Vagina (tissue), 2 donors: ENCODE measurements at regions not wholly inside any gene's neighbourhood (a gene's known extent, or its start where the extent isn't known, plus 50 kb on each side); places are given as distances from the start of the nearest gene placed in this dataset.
"Not testable (repeated sequence)": the region's sequence is repeated elsewhere in the genome, so short reads cannot be mapped to it uniquely, and the experiment has no call there.

ENCODE experiments used
- CTCF ChIP-seq, 3 experiments: fragments of 450-650 bp in 2 of 3; fragments of 200-600 bp in 1 of 3; sonication (generic) in 1 of 3; IDR thresholded peaks; one replicate each; pipeline ENCODE4 v1.5.1; 2017 to 2019; ENCODE audit warnings: antibody characterized with exemption in 3 of 3, mild to moderate bottlenecking in 2 of 3, moderate library complexity in 2 of 3
- POLR2A ChIP-seq, 2 donors: fragments of 450-650 bp; IDR thresholded peaks; one replicate each; pipeline ENCODE4 v1.6.1; 2017; ENCODE audit warnings: antibody characterized with exemption in 2 of 2, mild to moderate bottlenecking in 2 of 2, moderate library complexity in 2 of 2
- POLR2AphosphoS5 ChIP-seq, 2 donors: sonication (generic); formaldehyde crosslinking; IDR thresholded peaks; one replicate each; pipeline ENCODE4 v1.9.0; 2017; ENCODE audit warnings: antibody characterized with exemption in 2 of 2, mild to moderate bottlenecking in 2 of 2, low read depth in 1 of 2; ENCODE audit not compliant: insufficient read depth in 1 of 2

GRCh38 chr11:3514635-3515424, 127.0 kb downstream of the ART5 start:
- TF ChIP-seq CTCF (IDR thresholded peaks at IDR 0.05); POLR2A (IDR thresholded peaks at IDR 0.05); POLR2AphosphoS5 (IDR thresholded peaks at IDR 0.05; ENCODE audit: insufficient read depth in 1 of 2, low read depth in 1 of 2): not testable (repeated sequence)
